Adrenal gland (tissue), 9 donors: ENCODE measurements at regions not wholly inside any gene's neighbourhood (a gene's known extent, or its start where the extent isn't known, plus 50 kb on each side); places are given as distances from the start of the nearest gene placed in this dataset.

Source experiments
- DNase-seq, 7 donors: peaks; one replicate each; pipeline ENCODE4 v3.0.0-alpha.2; 2019 to 2020
- H3K27ac ChIP-seq, 5 donors: fragments of 200-600 bp; sonication (generic) in 4 of 5; 1 replicate in 3 of 5; 2 replicates in 2 of 5; pipeline versions ENCODE4 v1.5.1 to v1.8.0; 2016 to 2020; ENCODE audit warnings: mild to moderate bottlenecking in 1 of 5
- H3K27me3 ChIP-seq: fragments of 200-600 bp; 2 replicates; pipeline ENCODE4 v1.8.0; 2021
- H3K36me3 ChIP-seq, 2 donors: fragments of 200-600 bp; replicated peaks in 1 of 2; 1 replicate in 1 of 2; 2 replicates in 1 of 2; pipeline versions ENCODE4 v1.5.1 to v1.8.0; 2018 to 2022
- H3K4me1 ChIP-seq, 2 donors: fragments of 200-600 bp; replicated peaks in 1 of 2; 1 replicate in 1 of 2; 2 replicates in 1 of 2; pipeline versions ENCODE4 v1.5.1 to v1.8.0; 2018 to 2021
- H3K4me3 ChIP-seq, 4 donors: fragments of 200-600 bp; sonication (generic) in 3 of 4; one replicate each; pipeline ENCODE4 v1.5.1; 2016 to 2018
- H3K9me3 ChIP-seq, 3 donors: fragments of 200-600 bp; sonication (generic) in 1 of 3; replicated peaks in 1 of 3; 1 replicate in 2 of 3; 2 replicates in 1 of 3; pipeline versions ENCODE4 v1.5.1 to v1.8.0; 2016 to 2021
- CTCF ChIP-seq, 6 experiments: fragments of 450-650 bp in 4 of 6; fragments of 200-600 bp in 2 of 6; sonication (generic) in 1 of 6; IDR thresholded peaks; 1 replicate in 5 of 6; 2 replicates in 1 of 6; pipeline versions ENCODE4 v1.5.1 to v1.8.0; 2016 to 2021; ENCODE audit warnings: antibody characterized with exemption in 6 of 6, mild to moderate bottlenecking in 2 of 6, moderate library complexity in 1 of 6
- POLR2A ChIP-seq, 2 donors: fragments of 450-650 bp; IDR thresholded peaks; one replicate each; pipeline ENCODE4 v1.6.1; 2017; ENCODE audit warnings: antibody characterized with exemption in 2 of 2, mild to moderate bottlenecking in 2 of 2, moderate library complexity in 1 of 2
- WGBS, 4 donors: extraction: QIAGEN DNeasy Blood & Tissue Kit in 2 of 4; methylation state at CpG; one replicate each; pipeline versions ENCODE4 v1.1.5 to v1.1.7; 2013 to 2017; 5-methylcytosine and 5-hydroxymethylcytosine counted together
- intact Hi-C, 2 donors: fragments of 100-400 bp; cut with DNase I; formaldehyde crosslinking; loops; one replicate each; pipeline versions ENCODE4 v1.14.1 to v1.15.0; 2022 to 2023
- donor health status: healthy with polysubstance abuse.
- donor health status: Bipolar disorder and iron deficiency.
- donor health status: DM: yes; HTN: yes; CAD: no.
- donor health status: DM: no; HTN: no; CAD: no.
- donor health status: DM: no; HTN: no; CAD: no.

- no peak for DNase-seq
- Histone ChIP-seq H3K9me3 (no peaks in the 10 kb centered on the region), H3K4me1 (no peaks in the 10 kb centered on the region), H3K4me3 (no peak overlapping the region), H3K27me3 (no peaks in the 10 kb centered on the region), H3K27ac (no peak overlapping the region), H3K36me3 (no peaks in the 10 kb centered on the region)
- intact Hi-C loops = no loop called here
- WGBS, 4 donors = 80 to 90% (median 85%) methylated on average over 3 of the region's 3 CpGs
- no peak for TF ChIP-seq POLR2A (IDR thresholded peaks at IDR 0.05)
- no peak for TF ChIP-seq CTCF (IDR thresholded peaks at IDR 0.05)
Observed at GRCh38 chr15:93613386-93613785, 524.4 kb upstream of the RGMA start.

- TF ChIP-seq POLR2A (IDR thresholded peaks at IDR 0.05) = no peak
- no peak for TF ChIP-seq CTCF (IDR thresholded peaks at IDR 0.05)
- no peak overlapping the region for H3K4me3 ChIP-seq
- H3K27me3 ChIP-seq = no peaks in the 10 kb centered on the region
- intact Hi-C loops = no loop called here
- H3K4me1 ChIP-seq = no peaks in the 10 kb centered on the region
- DNase-seq = no peak
- 55 to 67% (median 59%) methylated on average over 2 of the region's 2 CpGs for WGBS, 4 donors
- H3K27ac ChIP-seq = no peak overlapping the region
- no peaks in the 10 kb centered on the region for H3K9me3 ChIP-seq
- no peaks in the 10 kb centered on the region for H3K36me3 ChIP-seq
Observed at GRCh38 chr15:93612953-93613352, 523.9 kb upstream of the RGMA start.

GRCh38 chr15:93610944-93611343 is 521.9 kb upstream of the RGMA start:
- H3K27ac ChIP-seq = no peak overlapping the region
- H3K27me3 ChIP-seq = no peaks in the 10 kb centered on the region
- no peaks in the 10 kb centered on the region for H3K36me3 ChIP-seq
- intact Hi-C loops = no loop called here
- DNase-seq = no peak
- TF ChIP-seq CTCF (IDR thresholded peaks at IDR 0.05) (no peak), POLR2A (IDR thresholded peaks at IDR 0.05) (no peak)
- H3K4me3 ChIP-seq = no peak overlapping the region
- H3K4me1 ChIP-seq = no peaks in the 10 kb centered on the region
- 84 to 93% (median 87%) methylated on average over 8 of the region's 8 CpGs for WGBS, 4 donors
- no peaks in the 10 kb centered on the region for H3K9me3 ChIP-seq

- H3K9me3 ChIP-seq = no peaks in the 10 kb centered on the region
- intact Hi-C loops = no loop called here
- DNase-seq = no peak
- no peak for TF ChIP-seq POLR2A (IDR thresholded peaks at IDR 0.05)
- no peak for TF ChIP-seq CTCF (IDR thresholded peaks at IDR 0.05)
- H3K4me3 ChIP-seq = no peak overlapping the region
- no peaks in the 10 kb centered on the region for H3K36me3 ChIP-seq
- no peak overlapping the region for H3K27ac ChIP-seq
- 45 to 56% (median 54%) methylated on average over 3 of the region's 3 CpGs for WGBS, 4 donors
- no peaks in the 10 kb centered on the region for H3K4me1 ChIP-seq
- no peaks in the 10 kb centered on the region for H3K27me3 ChIP-seq
Observed at GRCh38 chr15:93608643-93609148, 519.7 kb upstream of the RGMA start.
